Neural cell (in vitro differentiated cells): ENCODE measurements at regions not wholly inside any gene's neighbourhood (a gene's known extent, or its start where the extent isn't known, plus 50 kb on each side); places are given as distances from the start of the nearest gene placed in this dataset.

Source experiments
- H2AFZ ChIP-seq: fragments of 200-600, 300-800 bp; sonication (generic), shearing (Covaris generic); 2 replicates; pipeline ENCODE4 v1.6.0; 2014; ENCODE audit warnings: low read depth, mild to moderate bottlenecking, antibody characterized with exemption, low read length, moderate library complexity
- H3F3A ChIP-seq: fragments of 200-600 bp; shearing (Covaris generic); 2 replicates; pipeline ENCODE4 v1.6.1; 2016; ENCODE audit warnings: mild to moderate bottlenecking, moderate library complexity, mixed read lengths, antibody characterized with exemption, low read length; ENCODE audit not compliant: insufficient read depth, poor library complexity, severe bottlenecking
- H3K27ac ChIP-seq: fragments of 200-600, 300-800 bp; sonication (generic), shearing (Covaris generic); 2 replicates; pipeline ENCODE4 v1.5.1; 2014; ENCODE audit warnings: mild to moderate bottlenecking, low read length, moderate library complexity
- H3K27me3 ChIP-seq: fragments of 300-800, 200-600 bp; sonication (generic), shearing (Covaris generic); 2 replicates; pipeline ENCODE4 v1.6.0; 2014; ENCODE audit warnings: mild to moderate bottlenecking, low read depth, low read length, moderate library complexity; ENCODE audit not compliant: insufficient read depth
- H3K36me3 ChIP-seq: fragments of 300-800, 200-600 bp; sonication (generic), shearing (Covaris generic); 2 replicates; pipeline ENCODE4 v1.5.1; 2014; ENCODE audit warnings: mild to moderate bottlenecking, antibody characterized with exemption, low read length, moderate library complexity; ENCODE audit not compliant: insufficient read depth
- H3K4me2 ChIP-seq: fragments of 300-800, 200-600 bp; sonication (generic), shearing (Covaris generic); 2 replicates; pipeline ENCODE4 v1.6.0; 2014; ENCODE audit warnings: mild to moderate bottlenecking, low read length
- H3K4me3 ChIP-seq: fragments of 300-800, 200-600 bp; sonication (generic), shearing (Covaris generic); 2 replicates; pipeline ENCODE4 v1.5.1; 2014; ENCODE audit warnings: mild to moderate bottlenecking, low read length, moderate library complexity
- H3K79me2 ChIP-seq: fragments of 200-600 bp; shearing (Covaris generic); replicated peaks from 2 replicates; pipeline ENCODE4 v1.6.0; 2014; ENCODE audit warnings: mild to moderate bottlenecking, low read length, moderate library complexity; ENCODE audit not compliant: insufficient read depth
- H3K9ac ChIP-seq: fragments of 300-800, 200-600 bp; sonication (generic), shearing (Covaris generic); 2 replicates; pipeline ENCODE4 v1.6.1; 2016; ENCODE audit warnings: mild to moderate bottlenecking, low read length, mixed read lengths
- H3K9me2 ChIP-seq: fragments of 200-600 bp; shearing (Covaris generic); 2 replicates; pipeline ENCODE4 v1.6.1; 2016; ENCODE audit warnings: mild to moderate bottlenecking, low read length, mixed read lengths; ENCODE audit not compliant: insufficient read depth
- H3K9me3 ChIP-seq: fragments of 200-600, 300-800 bp; sonication (generic), shearing (Covaris generic); 2 replicates; pipeline ENCODE4 v1.6.1; 2016; ENCODE audit warnings: mild to moderate bottlenecking, mixed run types, low read length, moderate library complexity, mixed read lengths
- H4K20me1 ChIP-seq: fragments of 200-600 bp; shearing (Covaris generic); 2 replicates; pipeline ENCODE4 v1.6.1; 2016; ENCODE audit warnings: mild to moderate bottlenecking, mixed run types; ENCODE audit not compliant: insufficient read depth
- CTCF ChIP-seq: fragments of 450-650 bp; IDR thresholded peaks from 2 replicates; pipeline ENCODE4 v1.5.1; 2014; ENCODE audit warnings: antibody characterized with exemption, mild to moderate bottlenecking, moderate library complexity; ENCODE audit not compliant: poor library complexity, severe bottlenecking
- EP300 ChIP-seq: fragments of 450-650 bp; conservative IDR thresholded peaks from 2 replicates; pipeline ENCODE4 v1.6.1; 2014; ENCODE audit warnings: antibody characterized with exemption, mild to moderate bottlenecking, moderate library complexity; ENCODE audit not compliant: poor library complexity, severe bottlenecking
- EZH2 ChIP-seq: fragments of 200-600, 300-800 bp; shearing (Covaris generic), sonication (generic); IDR thresholded peaks from 2 replicates; pipeline ENCODE4 v1.6.1; 2014; ENCODE audit warnings: antibody characterized with exemption, low read length, borderline replicate concordance, mild to moderate bottlenecking; ENCODE audit not compliant: insufficient read depth, poor library complexity, severe bottlenecking
- MXI1 ChIP-seq: fragments of 450-650 bp; conservative IDR thresholded peaks from 2 replicates; pipeline ENCODE4 v1.6.1; 2014; ENCODE audit warnings: antibody characterized with exemption, mild to moderate bottlenecking; ENCODE audit not compliant: poor library complexity, severe bottlenecking
- POLR2AphosphoS5 ChIP-seq: IDR thresholded peaks from 2 replicates; pipeline ENCODE4 v1.6.1; 2012
- RAD21 ChIP-seq: fragments of 450-650 bp; conservative IDR thresholded peaks from 2 replicates; pipeline ENCODE4 v1.6.1; 2014; ENCODE audit warnings: antibody characterized with exemption, mild to moderate bottlenecking, moderate library complexity
- REST ChIP-seq: IDR thresholded peaks from 2 replicates; pipeline ENCODE4 v1.6.1; 2012; ENCODE audit warnings: borderline replicate concordance
- SMC3 ChIP-seq: fragments of 450-650 bp; conservative IDR thresholded peaks from 2 replicates; pipeline ENCODE4 v1.6.1; 2014; ENCODE audit warnings: antibody characterized with exemption, mild to moderate bottlenecking, moderate library complexity; ENCODE audit not compliant: poor library complexity
- TAF1 ChIP-seq: IDR thresholded peaks from 2 replicates; pipeline ENCODE4 v1.6.1; 2012; ENCODE audit warnings: low read depth

GRCh38 chr13:89803839-89804238 lies 1543.6 kb upstream of the MIR17HG start:
- Histone ChIP-seq H3K27ac (no peak overlapping the region), H3K9me3 (no peaks in the 10 kb centered on the region), H3K4me3 (no peak overlapping the region), H3K9me2 (no peaks in the 10 kb centered on the region), H3K36me3 (no peaks in the 10 kb centered on the region), H3F3A (no peaks in the 10 kb centered on the region), H2AFZ (no peak overlapping the region), H3K9ac (no peak overlapping the region), H3K79me2 (no peaks in the 10 kb centered on the region), H3K27me3 (no peaks in the 10 kb centered on the region), H4K20me1 (no peaks in the 10 kb centered on the region), H3K4me2 (no peak overlapping the region)
- no peak for TF ChIP-seq SMC3
- TF ChIP-seq EZH2: no peak
- TF ChIP-seq TAF1: no peak
- TF ChIP-seq MXI1: no peak
- TF ChIP-seq POLR2AphosphoS5: no peak
- TF ChIP-seq EP300: no peak
- no peak for TF ChIP-seq RAD21
- TF ChIP-seq CTCF: no peak
- TF ChIP-seq REST: no peak

GRCh38 chr13:89806594-89806993 lies 1540.9 kb upstream of the MIR17HG start:
- TF ChIP-seq MXI1: no peak
- no peak for TF ChIP-seq CTCF
- TF ChIP-seq EZH2: no peak
- no peak for TF ChIP-seq SMC3
- TF ChIP-seq POLR2AphosphoS5: no peak
- TF ChIP-seq RAD21: no peak
- no peak for TF ChIP-seq TAF1
- TF ChIP-seq REST: no peak
- TF ChIP-seq EP300: no peak

More at GRCh38 chr13:89806594-89806993, 1540.9 kb upstream of the MIR17HG start:
- Histone ChIP-seq H3K27me3 (no peaks in the 10 kb centered on the region), H3K36me3 (no peaks in the 10 kb centered on the region), H3K9me3 (no peaks in the 10 kb centered on the region), H3K9ac (no peak overlapping the region), H3K27ac (no peak overlapping the region), H2AFZ (no peak overlapping the region), H3F3A (no peaks in the 10 kb centered on the region), H3K79me2 (no peaks in the 10 kb centered on the region), H3K4me2 (no peak overlapping the region), H3K9me2 (no peaks in the 10 kb centered on the region), H4K20me1 (no peaks in the 10 kb centered on the region), H3K4me3 (no peak overlapping the region)
